ENCODE measurements at regions not wholly inside any gene's neighbourhood (a gene's known extent, or its start where the extent isn't known, plus 50 kb on each side); places are given as distances from the start of the nearest gene placed in this dataset.

DNA sequence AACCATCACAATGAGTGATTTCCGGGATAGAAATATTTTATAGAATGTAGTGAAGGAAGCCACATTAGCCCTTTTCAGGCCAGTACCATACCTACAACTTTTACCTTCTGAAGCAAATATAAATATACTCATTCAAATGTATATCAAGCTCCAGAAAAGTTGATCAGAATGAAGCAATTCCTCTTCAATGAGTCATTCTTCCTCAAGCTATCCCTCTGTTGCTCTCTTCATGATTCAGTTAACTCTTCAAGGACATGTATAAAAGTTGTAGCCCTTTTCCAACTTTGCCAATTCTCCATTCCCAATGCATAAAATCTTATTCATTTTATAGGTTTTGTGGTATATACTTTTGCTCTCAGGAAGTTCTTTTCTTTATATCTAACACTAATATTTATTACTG lies 242.1 kb upstream of the RGPD4 start:
- TF ChIP-seq, protein P1, sequence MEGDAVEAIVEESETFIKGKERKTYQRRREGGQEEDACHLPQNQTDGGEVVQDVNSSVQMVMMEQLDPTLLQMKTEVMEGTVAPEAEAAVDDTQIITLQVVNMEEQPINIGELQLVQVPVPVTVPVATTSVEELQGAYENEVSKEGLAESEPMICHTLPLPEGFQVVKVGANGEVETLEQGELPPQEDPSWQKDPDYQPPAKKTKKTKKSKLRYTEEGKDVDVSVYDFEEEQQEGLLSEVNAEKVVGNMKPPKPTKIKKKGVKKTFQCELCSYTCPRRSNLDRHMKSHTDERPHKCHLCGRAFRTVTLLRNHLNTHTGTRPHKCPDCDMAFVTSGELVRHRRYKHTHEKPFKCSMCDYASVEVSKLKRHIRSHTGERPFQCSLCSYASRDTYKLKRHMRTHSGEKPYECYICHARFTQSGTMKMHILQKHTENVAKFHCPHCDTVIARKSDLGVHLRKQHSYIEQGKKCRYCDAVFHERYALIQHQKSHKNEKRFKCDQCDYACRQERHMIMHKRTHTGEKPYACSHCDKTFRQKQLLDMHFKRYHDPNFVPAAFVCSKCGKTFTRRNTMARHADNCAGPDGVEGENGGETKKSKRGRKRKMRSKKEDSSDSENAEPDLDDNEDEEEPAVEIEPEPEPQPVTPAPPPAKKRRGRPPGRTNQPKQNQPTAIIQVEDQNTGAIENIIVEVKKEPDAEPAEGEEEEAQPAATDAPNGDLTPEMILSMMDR (IDR thresholded peaks at IDR 0.05) = no peak
- TF ChIP-seq POLR2A (IDR thresholded peaks at IDR 0.05) = no peak
